ENCODE measurements at regions not wholly inside any gene's neighbourhood (a gene's known extent, or its start where the extent isn't known, plus 50 kb on each side); places are given as distances from the start of the nearest gene placed in this dataset.

- ATAC-seq (ENCODE audit: low read depth) (no peak), DNase-seq (no peak)
- H3K27me3 ChIP-seq (ENCODE audit: control insufficient read depth, insufficient read depth, low read length): no peaks in the 10 kb centered on the region
- no peak overlapping the region for H3K9ac ChIP-seq (ENCODE audit: low read depth, low read length)
- H2BK20ac ChIP-seq (ENCODE audit: low read depth, low read length): no peak overlapping the region
- no peak overlapping the region for H2AFZ ChIP-seq (replicated peaks; ENCODE audit: low read length, poor library complexity)
- no peak overlapping the region for H2AK9ac ChIP-seq (replicated peaks; ENCODE audit: low read depth, low read length, poor library complexity)
- H2AK5ac ChIP-seq (ENCODE audit: low read depth, low read length): no peak overlapping the region
- H3K4me3 ChIP-seq (ENCODE audit: insufficient read depth, low read depth, low read length): no peak overlapping the region
- no peak overlapping the region for H3K27ac ChIP-seq (ENCODE audit: insufficient read depth, low read length)
- no peak overlapping the region for H3K4me2 ChIP-seq (ENCODE audit: low read depth, low read length)
- H3K56ac ChIP-seq (ENCODE audit: extremely low read depth, insufficient read depth, low read length): no peak overlapping the region
- no peaks in the 10 kb centered on the region for H3K79me1 ChIP-seq (ENCODE audit: low read depth in 1 of 2, low read length in 2 of 2)
- no peak overlapping the region for H2BK15ac ChIP-seq (ENCODE audit: low read depth, low read length)
- no peaks in the 10 kb centered on the region for H3K9me3 ChIP-seq (ENCODE audit: control insufficient read depth, insufficient read depth, low read length)
- H2BK120ac ChIP-seq (ENCODE audit: low read depth, low read length): no peak overlapping the region
- no peak overlapping the region for H3K23ac ChIP-seq (ENCODE audit: low read depth, low read length)
- ChIA-PET POLR2A (ENCODE audit: unreplicated experiment) (no interaction called here), CTCF (no interaction called here)
- intact Hi-C loops (cut with micrococcal nuclease) (no loop called here), in situ Hi-C loops (cut with MboI; ENCODE audit: low sequenced_read_pairs) (no loop called here), dilution Hi-C loops (cut with HindIII; ENCODE audit: low sequenced_read_pairs, unreplicated experiment) (no loop called here)
- H3K18ac ChIP-seq (ENCODE audit: low read depth, low read length): no peak overlapping the region
- H4K91ac ChIP-seq (ENCODE audit: insufficient read depth, low read depth, low read length): no peak overlapping the region
- H3K36me3 ChIP-seq (ENCODE audit: control insufficient read depth, insufficient read depth, low read length): no peaks in the 10 kb centered on the region
- H4K8ac ChIP-seq (ENCODE audit: low read depth in 2 of 2, low read length in 2 of 2): no peak overlapping the region
- peaks cover 8% of the 10 kb centered on the region; the same call in 1 of the 2 replicates for H3K4me1 ChIP-seq (ENCODE audit: control insufficient read depth, insufficient read depth, low read length)
- no peak overlapping the region for H4K5ac ChIP-seq (ENCODE audit: low read depth, low read length)
- no peak for TF ChIP-seq BHLHE40 (IDR thresholded peaks at IDR 0.05; ENCODE audit: low read depth, low read length)
- no peak for TF ChIP-seq MAZ (IDR thresholded peaks at IDR 0.05; ENCODE audit: borderline replicate concordance, low read depth, low read length)
- no peak for TF ChIP-seq CTCF (conservative IDR thresholded peaks at IDR 0.05; ENCODE audit: low read depth, low read length)
- TF ChIP-seq RFX5 (IDR thresholded peaks at IDR 0.05; ENCODE audit: low read depth, low read length): no peak
- TF ChIP-seq USF2 (IDR thresholded peaks at IDR 0.05; ENCODE audit: low read depth, low read length): no peak
- WGBS, 2 experiments (ENCODE audit: extremely low coverage in 2 of 2, insufficient read length in 1 of 2): no CpG with 5 or more reads among the region's 4 CpGs
- H3K9me1 ChIP-seq (ENCODE audit: insufficient read depth, low read length): peaks cover 3% of the 10 kb centered on the region; the same call in 1 of the 2 replicates
- H4K20me1 ChIP-seq (ENCODE audit: insufficient read depth, low read length): no peaks in the 10 kb centered on the region
- no peak overlapping the region for H2BK5ac ChIP-seq (ENCODE audit: low read depth, low read length, poor library complexity, severe bottlenecking)
- no peak overlapping the region for H3K4ac ChIP-seq (ENCODE audit: low read depth, low read length)
- BruUV-seq (replicated peaks): no TSS peak
- no peak overlapping the region for H3K14ac ChIP-seq (replicated peaks; ENCODE audit: low read depth, low read length)
Measured at GRCh38 chr10:124338276-124338925, 80.3 kb downstream of the OAT start.
